H1 (cell line): ENCODE measurements at regions not wholly inside any gene's neighbourhood (a gene's known extent, or its start where the extent isn't known, plus 50 kb on each side); places are given as distances from the start of the nearest gene placed in this dataset.

Source experiments
- CTCF ChIA-PET: fragments of 300-600 bp; sonication (Branson Sonifier 250); formaldehyde crosslinking; loops from one replicate; lab custom pipeline; 2021; ENCODE audit not compliant: partially characterized antibody; lab: Charles Lee
- POLR2A ChIA-PET: fragments of 300-600 bp; sonication (Branson Sonifier 250); formaldehyde crosslinking; loops from one replicate; lab custom pipeline; 2021; ENCODE audit warnings: inconsistent platforms; ENCODE audit not compliant: partially characterized antibody; lab: Charles Lee
- DNase-seq, 2 experiments: peaks; one replicate each; pipeline versions ENCODE4 v3.0.0 to v3.0.0-alpha.2; 2010 to 2022; ENCODE audit warnings: low spot score in 2 of 2, low read depth in 1 of 2, mixed read lengths in 1 of 2
- FAIRE-seq: peaks from 2 replicates; lab custom pipeline; 2011; peaks lifted over from hg19 to GRCh38; lab: Jason Lieb, UNC
- H2AFZ ChIP-seq: 2 replicates; pipeline ENCODE4 v1.8.1; 2012; ENCODE audit warnings: low read length, inconsistent platforms
- H2AK5ac ChIP-seq: 2 replicates; pipeline ENCODE4 v1.6.1; 2013; ENCODE audit warnings: low read depth, low read length
- H2BK120ac ChIP-seq: replicated peaks from 2 replicates; pipeline ENCODE3; 2013; ENCODE audit warnings: low read depth, low read length, inconsistent platforms
- H2BK12ac ChIP-seq: 2 replicates; pipeline ENCODE4 v1.6.1; 2013; ENCODE audit warnings: low read depth, low read length
- H2BK15ac ChIP-seq: 2 replicates; pipeline ENCODE4 v1.6.1; 2013; ENCODE audit warnings: low read length
- H2BK20ac ChIP-seq: 2 replicates; pipeline ENCODE4 v1.6.1; 2013; ENCODE audit warnings: low read length
- H2BK5ac ChIP-seq: 2 replicates; pipeline ENCODE4 v1.6.1; 2013; ENCODE audit warnings: low read depth, low read length
- H3K14ac ChIP-seq: 2 replicates; pipeline ENCODE4 v1.6.1; 2013; ENCODE audit warnings: inconsistent platforms; ENCODE audit not compliant: insufficient read length
- H3K18ac ChIP-seq: 2 replicates; pipeline ENCODE4 v1.6.1; 2013; ENCODE audit warnings: low read length; ENCODE audit errors: extremely low read depth
- H3K23ac ChIP-seq: 2 replicates; pipeline ENCODE4 v1.6.1; 2013; ENCODE audit warnings: inconsistent platforms; ENCODE audit not compliant: insufficient read length
- H3K23me2 ChIP-seq: 2 replicates; pipeline ENCODE4 v1.6.1; 2013; ENCODE audit warnings: low read depth, low read length
- H3K27ac ChIP-seq: 2 replicates; pipeline ENCODE4 v1.6.1; 2011; ENCODE audit warnings: low read depth, low read length, inconsistent platforms
- H3K27me3 ChIP-seq, 4 experiments: replicated peaks in 1 of 4; 1 replicate in 1 of 4; 2 replicates in 3 of 4; pipeline versions ENCODE4 v1.6.1 to v1.8.1; 2011 to 2013; ENCODE audit warnings: low read length in 3 of 4, mild to moderate bottlenecking in 3 of 4, inconsistent platforms in 2 of 4, mixed read lengths in 2 of 4, moderate library complexity in 1 of 4; ENCODE audit not compliant: control insufficient read depth in 3 of 4, insufficient read depth in 3 of 4; ENCODE audit errors: extremely low read depth in 1 of 4
- H3K36me3 ChIP-seq, 4 experiments: 2 replicates each; pipeline versions ENCODE4 v1.6.1 to v1.8.1; 2011 to 2013; ENCODE audit warnings: mild to moderate bottlenecking in 4 of 4, low read length in 3 of 4, moderate library complexity in 2 of 4, control low read depth in 1 of 4, inconsistent platforms in 1 of 4; ENCODE audit not compliant: insufficient read depth in 4 of 4, control insufficient read depth in 2 of 4
- H3K4ac ChIP-seq: replicated peaks from 2 replicates; pipeline ENCODE3; 2013; ENCODE audit warnings: low read length, low read depth, mixed read lengths, inconsistent platforms; ENCODE audit not compliant: insufficient read length
- H3K4me1 ChIP-seq, 4 experiments: replicated peaks in 1 of 4; 1 replicate in 1 of 4; 2 replicates in 3 of 4; pipeline versions ENCODE4 v1.6.1 to v1.8.1; 2011 to 2013; ENCODE audit warnings: low read length in 3 of 4, inconsistent platforms in 2 of 4, mixed read lengths in 1 of 4; ENCODE audit not compliant: insufficient read depth in 4 of 4, control insufficient read depth in 3 of 4
- H3K4me2 ChIP-seq, 2 experiments: 2 replicates each; pipeline versions ENCODE4 v1.6.1 to v1.8.1; 2011 to 2013; ENCODE audit warnings: low read depth in 2 of 2, low read length in 2 of 2, control low read depth in 1 of 2, inconsistent platforms in 1 of 2, mild to moderate bottlenecking in 1 of 2; ENCODE audit not compliant: insufficient read depth in 1 of 2
- H3K4me3 ChIP-seq, 4 experiments: fragments of 200-600, 300-600 bp in 1 of 4; sonication (generic), shearing (Covaris generic), sonication (Bioruptor Twin) in 1 of 4; 2 replicates each; pipeline versions ENCODE4 v1.5.1 to v1.8.1; 2011 to 2016; ENCODE audit warnings: low read length in 4 of 4, low read depth in 3 of 4, control low read depth in 2 of 4, inconsistent platforms in 2 of 4, mild to moderate bottlenecking in 2 of 4, mixed read lengths in 1 of 4, moderate library complexity in 1 of 4; ENCODE audit not compliant: insufficient read depth in 2 of 4; ENCODE audit errors: extremely low read depth in 1 of 4
- H3K56ac ChIP-seq: replicated peaks from 2 replicates; pipeline ENCODE3; 2013; ENCODE audit warnings: low read depth, mild to moderate bottlenecking, mixed read lengths, low read length, inconsistent platforms; ENCODE audit not compliant: insufficient read length
- H3K79me1 ChIP-seq: 2 replicates; pipeline ENCODE4 v1.6.1; 2013; ENCODE audit warnings: low read depth, low read length, control low read depth
- H3K79me2 ChIP-seq, 2 experiments: 2 replicates each; pipeline versions ENCODE4 v1.6.1 to v1.8.1; 2012 to 2013; ENCODE audit warnings: low read length in 2 of 2, mild to moderate bottlenecking in 2 of 2, inconsistent platforms in 1 of 2; ENCODE audit not compliant: insufficient read depth in 2 of 2, control insufficient read depth in 1 of 2
- H3K9ac ChIP-seq, 4 experiments: replicated peaks in 1 of 4; 1 replicate in 1 of 4; 2 replicates in 3 of 4; pipeline versions ENCODE4 v1.6.1 to v1.8.1; 2011 to 2013; ENCODE audit warnings: low read depth in 3 of 4, low read length in 3 of 4, control low read depth in 2 of 4, mild to moderate bottlenecking in 2 of 4, moderate library complexity in 2 of 4, inconsistent platforms in 1 of 4; ENCODE audit errors: extremely low read depth in 1 of 4
- H3K9me3 ChIP-seq, 2 experiments: 2 replicates each; pipeline versions ENCODE4 v1.6.1 to v1.8.1; 2012 to 2013; ENCODE audit warnings: mild to moderate bottlenecking in 2 of 2, moderate library complexity in 2 of 2, control low read depth in 1 of 2, inconsistent platforms in 1 of 2, low read depth in 1 of 2, low read length in 1 of 2, mixed read lengths in 1 of 2; ENCODE audit not compliant: insufficient read depth in 2 of 2
- H4K20me1 ChIP-seq, 2 experiments: replicated peaks in 1 of 2; 2 replicates each; pipeline versions ENCODE3 to v1.8.1; 2011 to 2013; ENCODE audit warnings: inconsistent platforms in 2 of 2, low read length in 2 of 2, mild to moderate bottlenecking in 1 of 2; ENCODE audit not compliant: insufficient read depth in 2 of 2, control insufficient read depth in 1 of 2
- H4K5ac ChIP-seq: 2 replicates; pipeline ENCODE4 v1.6.1; 2013; ENCODE audit warnings: low read length, low read depth, mixed read lengths, inconsistent platforms; ENCODE audit not compliant: insufficient read length
- H4K8ac ChIP-seq: 2 replicates; pipeline ENCODE4 v1.8.0; 2013; ENCODE audit warnings: mild to moderate bottlenecking, moderate library complexity, low read length, inconsistent platforms; ENCODE audit not compliant: insufficient read depth; ENCODE audit errors: extremely low read depth
- H4K91ac ChIP-seq: replicated peaks from 2 replicates; pipeline ENCODE3; 2013; ENCODE audit warnings: low read length, mixed read lengths, inconsistent platforms; ENCODE audit not compliant: insufficient read length
- HDAC6 ChIP-seq: IDR thresholded peaks from one replicate; pipeline ENCODE4 v1.7.1; 2012; ENCODE audit warnings: low read depth, mild to moderate bottlenecking, inconsistent platforms, low read length, moderate library complexity
- NRF1 ChIP-seq: IDR thresholded peaks from 2 replicates; pipeline ENCODE4 v1.6.1; 2011; ENCODE audit warnings: mild to moderate bottlenecking, low read depth, low read length, improper control_type of control experiment

- H2BK20ac ChIP-seq: no peak overlapping the region
Observed at GRCh38 chr1:164180824-164181223, 378.2 kb upstream of the PBX1 start.

More at GRCh38 chr1:164180824-164181223, 378.2 kb upstream of the PBX1 start:
- Histone ChIP-seq H3K9ac (no peak overlapping the region), H2AK5ac (no peak overlapping the region), H2BK5ac (no peak overlapping the region), H3K23me2 (no peaks in the 10 kb centered on the region), H3K79me1 (no peaks in the 10 kb centered on the region), H2AFZ (no peak overlapping the region), H3K4me2 (no peak overlapping the region), H3K18ac (no peak overlapping the region), H3K23ac (no peak overlapping the region), H3K4ac (no peak overlapping the region), H4K91ac (no peak overlapping the region), H2BK12ac (no peak overlapping the region), H2BK15ac (no peak overlapping the region), H3K4me3 (no peak overlapping the region), H3K9me3 (no peaks in the 10 kb centered on the region), H3K14ac (no peak overlapping the region), H3K36me3 (no peaks in the 10 kb centered on the region), H3K56ac (no peak overlapping the region), H4K5ac (no peak overlapping the region), H4K20me1 (no peaks in the 10 kb centered on the region), H3K79me2 (no peaks in the 10 kb centered on the region), H4K8ac (no peak overlapping the region), H3K27ac (no peak overlapping the region), H3K27me3 (peaks cover 0 to 1% (median 0%) of the 10 kb centered on the region in 4 experiments; a peak in 1 of 7 replicates), H2BK120ac (no peak overlapping the region), H3K4me1 (no peaks in the 10 kb centered on the region)
- TF ChIP-seq NRF1: no peak
- TF ChIP-seq HDAC6: no peak
- CTCF ChIA-PET: no interaction called here
- POLR2A ChIA-PET: no interaction called here
- FAIRE-seq (no peak), DNase-seq (no peak)
